T-cell (primary cell): ENCODE measurements at regions not wholly inside any gene's neighbourhood (a gene's known extent, or its start where the extent isn't known, plus 50 kb on each side); places are given as distances from the start of the nearest gene placed in this dataset.

Source experiments
- ATAC-seq, 4 experiments: fragments of 200-7000 bp in 3 of 4; fragments of 150-1000 bp in 1 of 4; cut with Tn5 transposase; replicated peaks in 1 of 4; 1 replicate in 3 of 4; 2 replicates in 1 of 4; pipeline ENCODE4 v1.10.0; 2021; ENCODE audit warnings: moderate library complexity in 3 of 4, mild to moderate bottlenecking in 2 of 4, moderate number of reproducible peaks in 1 of 4
- CTCF ChIA-PET, 2 donors: fragments of 300-600 bp; sonication (Branson Sonifier 250); formaldehyde crosslinking; loops; one replicate each; lab custom pipeline; 2022; ENCODE audit warnings: antibody characterized with exemption in 2 of 2; lab: Charles Lee
- POLR2A ChIA-PET, 2 donors: fragments of 300-600 bp; sonication (Branson Sonifier 250); formaldehyde crosslinking; loops; one replicate each; lab custom pipeline; 2022; ENCODE audit warnings: antibody characterized with exemption in 2 of 2; lab: Charles Lee
- DNase-seq, 35 experiments: peaks; one replicate each; pipeline versions ENCODE4 v3.0.0 to v3.0.0-alpha.2; 2013 to 2023
- H3K27ac ChIP-seq: one replicate; pipeline ENCODE4 v1.5.1; 2013; ENCODE audit warnings: low read length
- H3K27me3 ChIP-seq, 2 experiments: replicated peaks in 1 of 2; 1 replicate in 1 of 2; 2 replicates in 1 of 2; pipeline versions ENCODE4 v1.6.1 to v1.7.0; 2013; ENCODE audit warnings: low read length in 1 of 2, mixed read lengths in 1 of 2; ENCODE audit not compliant: control insufficient read depth in 2 of 2, insufficient read depth in 2 of 2; ENCODE audit errors: extremely low read depth in 1 of 2
- H3K36me3 ChIP-seq, 2 donors: 1 replicate in 1 of 2; 2 replicates in 1 of 2; pipeline versions ENCODE4 v1.6.1 to v1.7.0; 2013; ENCODE audit warnings: low read length in 1 of 2; ENCODE audit not compliant: control insufficient read depth in 2 of 2, insufficient read depth in 1 of 2; ENCODE audit errors: extremely low read depth in 1 of 2
- H3K4me1 ChIP-seq, 2 experiments: 1 replicate in 1 of 2; 2 replicates in 1 of 2; pipeline versions ENCODE4 v1.6.1 to v1.7.0; 2013; ENCODE audit warnings: low read length in 2 of 2, mixed read lengths in 1 of 2; ENCODE audit not compliant: insufficient read depth in 2 of 2, control insufficient read depth in 1 of 2; ENCODE audit errors: extremely low read depth in 1 of 2
- H3K4me3 ChIP-seq, 2 donors: 1 replicate in 1 of 2; 2 replicates in 1 of 2; pipeline versions ENCODE4 v1.5.1 to v1.7.0; 2013; ENCODE audit warnings: mild to moderate bottlenecking in 2 of 2, low read length in 1 of 2, moderate library complexity in 1 of 2; ENCODE audit not compliant: control insufficient read depth in 1 of 2; ENCODE audit errors: extremely low read depth in 1 of 2
- H3K9me3 ChIP-seq: 2 replicates; pipeline ENCODE4 v1.7.0; 2013
- H3K27ac Mint-ChIP-seq, 2 donors: one replicate each; pipeline ENCODE4 v1.8.0; 2020 to 2021; ENCODE audit warnings: mild to moderate bottlenecking in 2 of 2, mixed read lengths in 2 of 2
- H3K27me3 Mint-ChIP-seq, 2 donors: one replicate each; pipeline ENCODE4 v1.8.0; 2021 to 2022; ENCODE audit warnings: mixed read lengths in 2 of 2
- H3K36me3 Mint-ChIP-seq: one replicate; pipeline ENCODE4 v1.8.0; 2021; ENCODE audit warnings: mixed read lengths
- H3K4me1 Mint-ChIP-seq, 3 donors: one replicate each; pipeline ENCODE4 v1.8.0; 2020 to 2022; ENCODE audit warnings: mixed read lengths in 3 of 3, mild to moderate bottlenecking in 1 of 3
- H3K4me3 Mint-ChIP-seq, 3 donors: one replicate each; pipeline ENCODE4 v1.8.0; 2020 to 2022; ENCODE audit warnings: mild to moderate bottlenecking in 3 of 3, mixed read lengths in 3 of 3, moderate library complexity in 3 of 3
- H3K9me3 Mint-ChIP-seq, 3 donors: one replicate each; pipeline ENCODE4 v1.8.0; 2020 to 2022; ENCODE audit warnings: mixed read lengths in 3 of 3
- WGBS: methylation state at CpG from one replicate; pipeline ENCODE4 v1.1.5; 2013; ENCODE audit warnings: missing lambda C conversion rate; ENCODE audit not compliant: insufficient coverage; 5-methylcytosine and 5-hydroxymethylcytosine counted together

- ATAC-seq (no peak), DNase-seq (no peak)
- no peaks in the 10 kb centered on the region for H3K4me1 ChIP-seq
- Mint-ChIP-seq H3K27me3 (peaks cover 1 to 4% of the 10 kb centered on the region in 2 donors), H3K27ac (no peak overlapping the region), H3K4me1 (peaks cover 0 to 4% (median 3%) of the 10 kb centered on the region in 3 donors), H3K9me3 (no peaks in the 10 kb centered on the region), H3K36me3 (no peaks in the 10 kb centered on the region), H3K4me3 (no peak overlapping the region)
- H3K27me3 ChIP-seq: no peaks in the 10 kb centered on the region
- ChIA-PET POLR2A (no interaction called here), CTCF (no interaction called here)
- H3K27ac ChIP-seq: no peak overlapping the region
- H3K4me3 ChIP-seq: no peak overlapping the region
- no peaks in the 10 kb centered on the region for H3K36me3 ChIP-seq
- H3K9me3 ChIP-seq: no peaks in the 10 kb centered on the region
Measured at GRCh38 chr12:29081101-29081500, 68.0 kb upstream of the FAR2 start.

- Mint-ChIP-seq H3K9me3 (no peaks in the 10 kb centered on the region), H3K36me3 (no peaks in the 10 kb centered on the region), H3K4me1 (peaks cover 0 to 4% (median 3%) of the 10 kb centered on the region in 3 donors), H3K27ac (no peak overlapping the region), H3K27me3 (peaks cover 0 to 1% of the 10 kb centered on the region in 2 donors), H3K4me3 (no peak overlapping the region)
- Histone ChIP-seq H3K36me3 (no peaks in the 10 kb centered on the region), H3K9me3 (no peaks in the 10 kb centered on the region), H3K4me1 (no peaks in the 10 kb centered on the region), H3K4me3 (no peak overlapping the region), H3K27ac (no peak overlapping the region), H3K27me3 (no peaks in the 10 kb centered on the region)
- ATAC-seq (no peak), DNase-seq (no peak)
- ChIA-PET POLR2A (no interaction called here), CTCF (no interaction called here)
- WGBS: 40% methylated on average over 3 of the region's 4 CpGs
Measured at GRCh38 chr12:29082522-29082921, 66.6 kb upstream of the FAR2 start.

- Histone ChIP-seq H3K36me3 (no peaks in the 10 kb centered on the region), H3K27ac (no peak overlapping the region), H3K27me3 (no peaks in the 10 kb centered on the region), H3K9me3 (no peaks in the 10 kb centered on the region), H3K4me3 (no peak overlapping the region), H3K4me1 (no peaks in the 10 kb centered on the region)
- peaks cover 0 to 2% of the 10 kb centered on the region in 2 donors for H3K27me3 Mint-ChIP-seq
- ATAC-seq (no peak), DNase-seq (no peak)
- ChIA-PET CTCF (interaction anchor here (0.5 to 5.9 kb wide), 10 partner anchors 9 to 1689 kb away, joined by 3 to 42 read pairs (median 4); no protein-coding TSS in a partner anchor), POLR2A (no interaction called here)
- H3K9me3 Mint-ChIP-seq: no peaks in the 10 kb centered on the region
- 72% methylated on average over 9 of the region's 9 CpGs for WGBS
- H3K4me1 Mint-ChIP-seq: peaks cover 0 to 8% (median 7%) of the 10 kb centered on the region in 3 donors
- no peak overlapping the region for H3K4me3 Mint-ChIP-seq
- H3K27ac Mint-ChIP-seq: no peak overlapping the region
- H3K36me3 Mint-ChIP-seq: no peaks in the 10 kb centered on the region
Measured at GRCh38 chr12:29086325-29087271, 62.5 kb upstream of the FAR2 start.

GRCh38 chr12:29088611-29089219 lies 60.4 kb upstream of the FAR2 start:
- H3K9me3 Mint-ChIP-seq: no peaks in the 10 kb centered on the region
- no peak overlapping the region for H3K27ac ChIP-seq
- peaks cover 0 to 2% of the 10 kb centered on the region in 2 donors for H3K27me3 Mint-ChIP-seq
- H3K4me3 ChIP-seq: no peak overlapping the region
- CTCF ChIA-PET: interaction anchor here (0.6 to 5.9 kb wide), 8 partner anchors 196 to 233 kb away, joined by 3 to 42 read pairs (median 3); no protein-coding TSS in a partner anchor
- H3K4me3 Mint-ChIP-seq: no peak overlapping the region
- peak in 1 of 4 experiments; percentile 46 for ATAC-seq
- POLR2A ChIA-PET: no interaction called here
- H3K27me3 ChIP-seq: no peaks in the 10 kb centered on the region
- no peaks in the 10 kb centered on the region for H3K36me3 Mint-ChIP-seq
- H3K4me1 Mint-ChIP-seq: peaks cover 0 to 5% (median 4%) of the 10 kb centered on the region in 3 donors
- DNase-seq: peak in 1 of 35 experiments; percentile 31
- H3K9me3 ChIP-seq: no peaks in the 10 kb centered on the region
- H3K36me3 ChIP-seq: no peaks in the 10 kb centered on the region
- no peak overlapping the region for H3K27ac Mint-ChIP-seq
- no peaks in the 10 kb centered on the region for H3K4me1 ChIP-seq
